ENCODE measurements at regions not wholly inside any gene's neighbourhood (a gene's known extent, or its start where the extent isn't known, plus 50 kb on each side); places are given as distances from the start of the nearest gene placed in this dataset.

GRCh38 chr1:70517444-70517843 lies 106.4 kb downstream of the CTH start:
- Mint-ChIP-seq H3K4me3 (no peak overlapping the region), H3K27ac (no peak overlapping the region), H3K36me3 (ENCODE audit: low read depth) (no peaks in the 10 kb centered on the region), H3K27me3 (peaks cover 3% of the 10 kb centered on the region), H3K9me3 (ENCODE audit: low read depth) (no peaks in the 10 kb centered on the region), H3K4me1 (peaks cover 5% of the 10 kb centered on the region)
- ATAC-seq (no peak), DNase-seq (no peak)
- intact Hi-C loops (cut with DNase I, micrococcal nuclease) = loop anchor here in 1 of 2 experiments (10.0 kb wide), 1 partner anchor 263 kb away; no protein-coding TSS in a partner anchor
- POLR2A ChIA-PET = no interaction called here
- CTCF ChIA-PET = no interaction called here

GRCh38 chr1:70518106-70518505 lies 107.0 kb downstream of the CTH start:
- H3K4me3 Mint-ChIP-seq = no peak overlapping the region
- ATAC-seq (no peak), DNase-seq (no peak)
- no peaks in the 10 kb centered on the region for H3K9me3 Mint-ChIP-seq (ENCODE audit: low read depth)
- H3K36me3 Mint-ChIP-seq (ENCODE audit: low read depth) = no peaks in the 10 kb centered on the region
- CTCF ChIA-PET = interaction anchor here (0.6 kb wide), 1 partner anchor 77 kb away, joined by 3 read pairs; no protein-coding TSS in a partner anchor
- peaks cover 5% of the 10 kb centered on the region for H3K4me1 Mint-ChIP-seq
- intact Hi-C loops (cut with DNase I, micrococcal nuclease) = loop anchor here in 1 of 2 experiments (10.0 kb wide), 1 partner anchor 263 kb away; no protein-coding TSS in a partner anchor
- POLR2A ChIA-PET = no interaction called here
- H3K27me3 Mint-ChIP-seq = peaks cover 3% of the 10 kb centered on the region
- H3K27ac Mint-ChIP-seq = no peak overlapping the region

GRCh38 chr1:70528590-70529333 lies 117.7 kb downstream of the CTH start:
- Mint-ChIP-seq H3K36me3 (ENCODE audit: low read depth) (no peaks in the 10 kb centered on the region), H3K4me1 (no peaks in the 10 kb centered on the region), H3K27me3 (peaks cover 17% of the 10 kb centered on the region), H3K9me3 (ENCODE audit: low read depth) (no peaks in the 10 kb centered on the region), H3K27ac (no peak overlapping the region), H3K4me3 (no peak overlapping the region)
- POLR2A ChIA-PET = no interaction called here
- DNase-seq (peak; percentile 29), ATAC-seq (peak; percentile 51)
- intact Hi-C loops (cut with DNase I, micrococcal nuclease) = loop anchor here (1.0 kb wide), 1 partner anchor 522 kb away; no protein-coding TSS in a partner anchor
- CTCF ChIA-PET = interaction anchor here (1.0 to 2.2 kb wide), 2 partner anchors 8 to 520 kb away, joined by 3 to 9 read pairs; partner anchors contain the start of gene PTGER3

- ChIA-PET CTCF (no interaction called here), POLR2A (no interaction called here)
- no peak overlapping the region for H3K4me3 Mint-ChIP-seq
- DNase-seq (no peak), ATAC-seq (no peak)
- peaks cover 16% of the 10 kb centered on the region for H3K27me3 Mint-ChIP-seq
- no peak overlapping the region for H3K27ac Mint-ChIP-seq
- no peaks in the 10 kb centered on the region for H3K4me1 Mint-ChIP-seq
- no peaks in the 10 kb centered on the region for H3K36me3 Mint-ChIP-seq (ENCODE audit: low read depth)
- no peaks in the 10 kb centered on the region for H3K9me3 Mint-ChIP-seq (ENCODE audit: low read depth)
- intact Hi-C loops (cut with DNase I, micrococcal nuclease) = no loop called here
Observed at GRCh38 chr1:70536708-70537366, 125.8 kb downstream of the CTH start.

GRCh38 chr1:70537788-70538187 lies 126.7 kb downstream of the CTH start:
- Mint-ChIP-seq H3K36me3 (ENCODE audit: low read depth) (no peaks in the 10 kb centered on the region), H3K27me3 (peaks cover 15% of the 10 kb centered on the region), H3K27ac (no peak overlapping the region), H3K9me3 (ENCODE audit: low read depth) (no peaks in the 10 kb centered on the region), H3K4me3 (no peak overlapping the region), H3K4me1 (no peaks in the 10 kb centered on the region)
- ChIA-PET POLR2A (no interaction called here), CTCF (no interaction called here)
- ATAC-seq (no peak), DNase-seq (no peak)
- intact Hi-C loops (cut with DNase I, micrococcal nuclease) = no loop called here

- Mint-ChIP-seq H3K9me3 (ENCODE audit: low read depth) (no peaks in the 10 kb centered on the region), H3K4me3 (no peak overlapping the region), H3K27ac (no peak overlapping the region), H3K27me3 (peaks cover 9% of the 10 kb centered on the region), H3K4me1 (no peaks in the 10 kb centered on the region), H3K36me3 (ENCODE audit: low read depth) (no peaks in the 10 kb centered on the region)
- ChIA-PET CTCF (no interaction called here), POLR2A (no interaction called here)
- no peak for ATAC-seq
- no peak for DNase-seq
- intact Hi-C loops (cut with DNase I, micrococcal nuclease) = no loop called here
Observed at GRCh38 chr1:70542030-70542429, 131.0 kb downstream of the CTH start.

GRCh38 chr1:70542856-70543255 lies 131.8 kb downstream of the CTH start:
- ChIA-PET POLR2A (no interaction called here), CTCF (no interaction called here)
- intact Hi-C loops (cut with DNase I, micrococcal nuclease) = no loop called here
- H3K4me1 Mint-ChIP-seq = no peaks in the 10 kb centered on the region
- H3K36me3 Mint-ChIP-seq (ENCODE audit: low read depth) = no peaks in the 10 kb centered on the region
- no peaks in the 10 kb centered on the region for H3K9me3 Mint-ChIP-seq (ENCODE audit: low read depth)
- peaks cover 5% of the 10 kb centered on the region for H3K27me3 Mint-ChIP-seq
- ATAC-seq = no peak
- no peak overlapping the region for H3K4me3 Mint-ChIP-seq
- no peak for DNase-seq
- H3K27ac Mint-ChIP-seq = no peak overlapping the region

- intact Hi-C loops (cut with DNase I, micrococcal nuclease) = no loop called here
- Mint-ChIP-seq H3K9me3 (ENCODE audit: low read depth) (no peaks in the 10 kb centered on the region), H3K4me1 (no peaks in the 10 kb centered on the region), H3K4me3 (no peak overlapping the region), H3K27me3 (peaks cover 2% of the 10 kb centered on the region), H3K27ac (no peak overlapping the region), H3K36me3 (ENCODE audit: low read depth) (no peaks in the 10 kb centered on the region)
- ATAC-seq (no peak), DNase-seq (no peak)
- ChIA-PET CTCF (no interaction called here), POLR2A (no interaction called here)
Observed at GRCh38 chr1:70546726-70547125, 135.7 kb downstream of the CTH start.

- no peaks in the 10 kb centered on the region for H3K4me1 Mint-ChIP-seq
- no peak overlapping the region for H3K27ac Mint-ChIP-seq
- ChIA-PET CTCF (interaction anchor here (0.6 to 0.7 kb wide), 2 partner anchors 220 to 1737 kb away, joined by 3 read pairs; no protein-coding TSS in a partner anchor), POLR2A (no interaction called here)
- intact Hi-C loops (cut with DNase I, micrococcal nuclease) = no loop called here
- no peak overlapping the region for H3K4me3 Mint-ChIP-seq
- no peaks in the 10 kb centered on the region for H3K36me3 Mint-ChIP-seq (ENCODE audit: low read depth)
- no peaks in the 10 kb centered on the region for H3K27me3 Mint-ChIP-seq
- ATAC-seq = no peak
- H3K9me3 Mint-ChIP-seq (ENCODE audit: low read depth) = no peaks in the 10 kb centered on the region
- no peak for DNase-seq
Observed at GRCh38 chr1:70552662-70553566, 141.8 kb downstream of the CTH start.

GRCh38 chr1:70553567-70553956 lies 142.5 kb downstream of the CTH start:
- Mint-ChIP-seq H3K27me3 (no peaks in the 10 kb centered on the region), H3K27ac (no peak overlapping the region), H3K4me1 (no peaks in the 10 kb centered on the region), H3K36me3 (ENCODE audit: low read depth) (no peaks in the 10 kb centered on the region), H3K4me3 (no peak overlapping the region), H3K9me3 (ENCODE audit: low read depth) (no peaks in the 10 kb centered on the region)
- ChIA-PET POLR2A (no interaction called here), CTCF (no interaction called here)
- no peak for DNase-seq
- ATAC-seq = no peak
- intact Hi-C loops (cut with DNase I, micrococcal nuclease) = no loop called here

- intact Hi-C loops (cut with DNase I, micrococcal nuclease) = no loop called here
- H3K27me3 Mint-ChIP-seq = no peaks in the 10 kb centered on the region
- CTCF ChIA-PET = interaction anchor here (0.7 kb wide), 1 partner anchor 1693 kb away, joined by 3 read pairs; no protein-coding TSS in a partner anchor
- no peak overlapping the region for H3K27ac Mint-ChIP-seq
- no peak for ATAC-seq
- no peaks in the 10 kb centered on the region for H3K9me3 Mint-ChIP-seq (ENCODE audit: low read depth)
- POLR2A ChIA-PET = no interaction called here
- no peak overlapping the region for H3K4me3 Mint-ChIP-seq
- H3K36me3 Mint-ChIP-seq (ENCODE audit: low read depth) = no peaks in the 10 kb centered on the region
- DNase-seq = no peak
- no peaks in the 10 kb centered on the region for H3K4me1 Mint-ChIP-seq
Observed at GRCh38 chr1:70554341-70554740, 143.3 kb downstream of the CTH start.
